ENCODE measurements at regions not wholly inside any gene's neighbourhood (a gene's known extent, or its start where the extent isn't known, plus 50 kb on each side); places are given as distances from the start of the nearest gene placed in this dataset.

- Mint-ChIP-seq H3K4me1 (ENCODE audit: unreplicated experiment) (no peaks in the 10 kb centered on the region), H3K27me3 (ENCODE audit: unreplicated experiment) (no peaks in the 10 kb centered on the region), H3K27ac (ENCODE audit: unreplicated experiment) (no peak overlapping the region), H3K4me3 (ENCODE audit: unreplicated experiment) (no peak overlapping the region), H3K9me3 (ENCODE audit: unreplicated experiment) (no peaks in the 10 kb centered on the region), H3K36me3 (ENCODE audit: low read depth, unreplicated experiment) (no peaks in the 10 kb centered on the region)
- TF ChIP-seq CTCF (IDR thresholded peaks at IDR 0.05; ENCODE audit: unreplicated experiment) = no peak
- DNase-seq (ENCODE audit: low spot score) = no peak
These were observed 97.2 kb upstream of the SLC13A1 start for GRCh38 chr7:123296965-123297364.

GRCh38 chr7:123293710-123294109 lies 93.9 kb upstream of the SLC13A1 start:
- H3K27me3 Mint-ChIP-seq (ENCODE audit: unreplicated experiment) = no peaks in the 10 kb centered on the region
- TF ChIP-seq CTCF (IDR thresholded peaks at IDR 0.05; ENCODE audit: unreplicated experiment) = no peak
- no peak overlapping the region for H3K4me3 Mint-ChIP-seq (ENCODE audit: unreplicated experiment)
- H3K4me1 Mint-ChIP-seq (ENCODE audit: unreplicated experiment) = no peaks in the 10 kb centered on the region
- H3K9me3 Mint-ChIP-seq (ENCODE audit: unreplicated experiment) = no peaks in the 10 kb centered on the region
- no peak overlapping the region for H3K27ac Mint-ChIP-seq (ENCODE audit: unreplicated experiment)
- no peaks in the 10 kb centered on the region for H3K36me3 Mint-ChIP-seq (ENCODE audit: low read depth, unreplicated experiment)
- DNase-seq (ENCODE audit: low spot score) = no peak

GRCh38 chr7:123292227-123292626 lies 92.5 kb upstream of the SLC13A1 start:
- TF ChIP-seq CTCF (IDR thresholded peaks at IDR 0.05; ENCODE audit: unreplicated experiment) = no peak
- H3K36me3 Mint-ChIP-seq (ENCODE audit: low read depth, unreplicated experiment) = no peaks in the 10 kb centered on the region
- H3K4me3 Mint-ChIP-seq (ENCODE audit: unreplicated experiment) = no peak overlapping the region
- no peak for DNase-seq (ENCODE audit: low spot score)
- no peak overlapping the region for H3K27ac Mint-ChIP-seq (ENCODE audit: unreplicated experiment)
- no peaks in the 10 kb centered on the region for H3K9me3 Mint-ChIP-seq (ENCODE audit: unreplicated experiment)
- no peaks in the 10 kb centered on the region for H3K4me1 Mint-ChIP-seq (ENCODE audit: unreplicated experiment)
- no peaks in the 10 kb centered on the region for H3K27me3 Mint-ChIP-seq (ENCODE audit: unreplicated experiment)

GRCh38 chr7:123289200-123289599 lies 89.4 kb upstream of the SLC13A1 start:
- no peak overlapping the region for H3K4me3 Mint-ChIP-seq (ENCODE audit: unreplicated experiment)
- no peaks in the 10 kb centered on the region for H3K9me3 Mint-ChIP-seq (ENCODE audit: unreplicated experiment)
- TF ChIP-seq CTCF (IDR thresholded peaks at IDR 0.05; ENCODE audit: unreplicated experiment) = no peak
- no peak overlapping the region for H3K27ac Mint-ChIP-seq (ENCODE audit: unreplicated experiment)
- H3K36me3 Mint-ChIP-seq (ENCODE audit: low read depth, unreplicated experiment) = no peaks in the 10 kb centered on the region
- no peaks in the 10 kb centered on the region for H3K27me3 Mint-ChIP-seq (ENCODE audit: unreplicated experiment)
- H3K4me1 Mint-ChIP-seq (ENCODE audit: unreplicated experiment) = no peaks in the 10 kb centered on the region
- DNase-seq (ENCODE audit: low spot score) = no peak

GRCh38 chr7:123285076-123285700 lies 85.4 kb upstream of the SLC13A1 start:
- peak; percentile 8 for TF ChIP-seq CTCF (IDR thresholded peaks at IDR 0.05; ENCODE audit: unreplicated experiment)
- H3K27me3 Mint-ChIP-seq (ENCODE audit: unreplicated experiment) = no peaks in the 10 kb centered on the region
- no peak overlapping the region for H3K4me3 Mint-ChIP-seq (ENCODE audit: unreplicated experiment)
- no peak overlapping the region for H3K27ac Mint-ChIP-seq (ENCODE audit: unreplicated experiment)
- no peaks in the 10 kb centered on the region for H3K9me3 Mint-ChIP-seq (ENCODE audit: unreplicated experiment)
- peak; percentile 7 for DNase-seq (ENCODE audit: low spot score)
- H3K36me3 Mint-ChIP-seq (ENCODE audit: low read depth, unreplicated experiment) = no peaks in the 10 kb centered on the region
- H3K4me1 Mint-ChIP-seq (ENCODE audit: unreplicated experiment) = no peaks in the 10 kb centered on the region

Data from endothelial cell (in vitro differentiated cells).